NCI-H2081 treated with DMSO at 0.1 percent for 48 hours (cell line): ENCODE measurements at regions not wholly inside any gene's neighbourhood (a gene's known extent, or its start where the extent isn't known, plus 50 kb on each side); places are given as distances from the start of the nearest gene placed in this dataset.
"Not testable (repeated sequence)": the region's sequence is repeated elsewhere in the genome, so short reads cannot be mapped to it uniquely, and the experiment has no call there.

Experiments used
- DNase-seq: peaks from one replicate; lab custom pipeline; 2025; lab: John Stamatoyannopoulos, UW

DNA sequence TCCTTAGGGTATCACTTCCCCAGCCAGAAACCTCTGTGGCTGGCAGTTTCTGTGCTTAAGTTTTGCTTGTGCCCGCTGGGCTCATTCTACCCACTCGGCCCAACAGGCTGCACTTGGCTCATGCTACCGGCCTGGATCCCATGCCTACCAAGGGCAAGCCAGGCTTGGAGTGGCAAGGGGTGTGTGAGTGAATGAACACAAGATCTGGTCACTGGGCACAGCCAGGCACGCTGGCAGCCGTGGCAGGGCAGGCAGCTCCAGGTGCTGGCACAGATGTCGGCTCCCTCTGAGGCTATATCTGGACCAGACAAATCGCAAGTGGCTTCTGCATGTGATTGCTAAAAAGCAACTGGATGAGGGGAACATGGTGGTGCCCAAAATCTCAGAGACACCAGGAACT lies 740.5 kb upstream of the B3GALT2 start:
- no peak for DNase-seq

- DNase-seq, result no peak
Measured at GRCh38 chr1:193919827-193920226, 733.4 kb upstream of the B3GALT2 start.

DNA sequence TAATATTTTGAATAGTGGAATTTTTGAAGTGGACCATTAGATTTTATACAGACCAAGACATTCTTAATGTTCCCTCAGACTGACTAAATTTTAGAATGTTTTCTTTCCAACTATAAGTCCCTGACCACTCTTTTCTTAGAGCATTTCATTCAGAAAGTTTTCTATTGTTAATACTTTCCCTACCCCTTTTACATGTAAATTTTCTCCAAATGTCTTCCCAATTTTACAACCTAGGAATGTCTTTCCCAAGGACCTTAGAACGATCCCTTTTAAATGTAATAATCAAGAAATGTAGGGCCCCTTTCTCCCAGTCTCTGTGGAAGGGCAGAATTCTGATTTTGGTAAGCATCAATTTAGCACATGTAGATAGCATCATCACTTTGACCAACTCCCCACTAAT lies 730.0 kb upstream of the B3GALT2 start:
- DNase-seq, result no peak

DNA sequence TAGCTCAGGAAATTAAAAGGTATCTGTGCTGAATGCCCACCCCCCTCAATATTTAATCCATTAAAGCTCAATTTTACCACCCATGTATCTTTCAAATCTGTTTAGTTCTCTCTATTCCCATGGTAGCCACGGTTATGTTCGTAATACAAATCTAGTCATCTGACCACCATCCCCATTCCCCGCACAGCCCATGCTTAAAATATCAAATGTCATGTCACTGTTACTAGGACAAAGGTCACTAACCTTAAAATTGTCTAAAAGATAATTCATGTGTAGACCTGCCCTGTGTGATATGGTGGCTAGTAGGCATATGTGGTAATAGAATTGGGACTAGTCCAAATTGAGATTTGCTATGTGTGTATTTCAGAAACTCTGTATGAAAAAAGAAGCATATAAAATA lies 728.5 kb upstream of the B3GALT2 start:
- DNase-seq, result no peak

DNA sequence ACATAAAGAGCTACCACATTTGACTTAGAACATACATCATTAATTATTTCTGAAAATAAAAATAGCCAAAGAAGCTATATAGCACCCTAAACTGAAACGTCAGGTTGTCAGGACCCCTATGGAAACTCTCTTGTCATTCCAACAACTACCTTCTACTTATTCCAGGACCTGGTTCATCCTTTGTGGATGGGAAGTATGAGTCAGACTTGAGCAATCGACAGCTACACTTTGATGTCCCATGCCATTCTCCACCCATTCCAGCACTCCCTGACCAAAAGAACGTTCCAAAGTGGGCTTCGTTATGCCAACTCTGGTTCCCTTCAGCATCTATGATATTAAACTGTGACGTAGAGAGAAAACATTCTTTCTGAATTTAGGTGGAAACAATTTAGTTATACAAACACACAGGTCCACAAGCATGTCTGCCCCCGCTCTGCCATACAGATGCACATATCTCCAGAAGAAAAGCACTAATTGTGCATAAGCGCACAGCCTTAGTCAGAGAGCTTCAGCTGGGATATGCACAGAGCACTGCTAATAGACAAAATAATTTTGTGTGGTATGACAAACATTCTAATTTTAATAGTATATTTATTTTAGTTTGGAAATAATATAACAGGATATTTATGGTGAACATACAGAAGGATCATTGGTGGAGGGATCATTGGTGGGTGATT lies 723.1 kb upstream of the B3GALT2 start:
- DNase-seq, result no peak

GRCh38 chr1:193905288-193906085 lies 719.1 kb upstream of the B3GALT2 start:
- no peak for DNase-seq

DNA sequence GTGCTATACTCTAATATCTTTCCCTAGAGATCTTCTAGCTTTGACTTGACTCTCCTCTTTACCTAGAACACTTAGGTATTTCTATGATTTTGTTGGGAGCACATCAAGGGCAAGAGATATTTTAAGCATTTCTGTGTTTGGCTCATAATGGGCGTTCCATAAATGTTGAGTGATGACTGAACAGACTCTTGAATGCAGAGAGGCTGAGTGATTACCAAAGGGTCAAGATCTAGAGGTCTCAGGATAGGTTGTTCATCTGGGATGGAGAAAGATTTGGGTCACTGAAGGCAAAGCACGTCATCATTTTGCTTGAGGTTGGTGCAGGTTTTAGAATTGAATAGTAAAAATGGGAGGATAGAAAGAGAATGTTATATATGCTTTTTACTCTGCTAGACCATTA lies 705.4 kb upstream of the B3GALT2 start:
- DNase-seq, result no peak

- no peak for DNase-seq
Measured at GRCh38 chr1:193890935-193891334, 704.5 kb upstream of the B3GALT2 start.

DNA sequence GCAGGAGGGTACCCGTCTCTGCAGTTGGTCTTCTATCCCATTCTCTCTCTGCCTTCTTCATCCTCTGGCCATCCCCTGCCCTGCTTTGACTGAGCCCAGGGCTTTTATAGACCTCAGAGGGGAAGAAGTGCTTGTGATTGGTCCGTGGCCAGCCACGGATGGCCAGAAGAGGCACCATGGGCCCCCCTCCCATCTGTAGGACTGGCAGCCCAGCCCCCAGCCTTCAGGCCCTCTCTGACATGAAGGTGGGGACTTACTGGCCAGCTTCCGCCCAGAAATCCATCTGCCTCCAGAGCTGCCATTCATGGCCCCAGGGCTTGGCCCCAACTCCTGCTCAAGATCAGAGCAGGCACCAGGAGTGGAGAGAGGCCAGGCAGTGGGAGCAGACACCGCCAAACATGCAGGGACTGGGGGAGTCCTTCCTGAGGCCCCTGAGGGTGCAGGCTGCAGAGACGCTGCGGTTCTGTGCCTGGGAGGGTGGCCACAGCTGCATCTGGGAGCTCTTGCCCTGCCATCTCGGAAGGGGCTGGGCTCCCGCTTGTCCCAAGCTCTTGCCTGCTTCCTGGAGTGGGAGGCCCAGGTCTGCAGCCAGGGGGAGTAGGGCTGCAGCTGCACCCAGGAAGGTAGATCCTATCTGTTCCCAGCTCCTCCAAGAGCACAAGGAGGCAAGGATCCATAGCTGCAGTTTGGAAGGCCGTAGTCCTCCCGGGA lies 698.6 kb upstream of the B3GALT2 start:
- no peak for DNase-seq

DNA sequence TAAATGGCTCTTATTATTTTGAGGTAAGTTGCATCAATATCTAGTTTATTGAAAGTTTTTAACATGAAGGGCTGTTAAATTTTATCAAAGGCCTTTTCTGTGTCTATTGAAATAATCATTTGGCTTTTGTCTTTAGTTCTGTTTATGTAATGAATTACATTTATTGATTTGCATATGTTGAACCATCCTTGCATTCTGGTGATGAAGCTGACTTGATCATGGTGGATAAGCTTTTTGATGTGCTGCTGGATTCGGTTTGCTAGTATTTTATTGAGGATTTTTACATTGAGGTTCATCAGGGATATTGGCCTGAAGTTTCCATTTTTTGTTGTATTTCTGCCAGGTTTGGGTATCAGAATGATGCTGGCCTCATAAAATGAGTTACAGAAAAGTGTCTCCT lies 691.5 kb upstream of the B3GALT2 start:
- not testable (repeated sequence) for DNase-seq

- no peak for DNase-seq
Measured at GRCh38 chr1:193868425-193868824, 682.0 kb upstream of the B3GALT2 start.

GRCh38 chr1:193856261-193856660 lies 669.8 kb upstream of the B3GALT2 start:
- no peak for DNase-seq

GRCh38 chr1:193850745-193851144 lies 664.3 kb upstream of the B3GALT2 start:
- DNase-seq, result peak; percentile 21

DNA sequence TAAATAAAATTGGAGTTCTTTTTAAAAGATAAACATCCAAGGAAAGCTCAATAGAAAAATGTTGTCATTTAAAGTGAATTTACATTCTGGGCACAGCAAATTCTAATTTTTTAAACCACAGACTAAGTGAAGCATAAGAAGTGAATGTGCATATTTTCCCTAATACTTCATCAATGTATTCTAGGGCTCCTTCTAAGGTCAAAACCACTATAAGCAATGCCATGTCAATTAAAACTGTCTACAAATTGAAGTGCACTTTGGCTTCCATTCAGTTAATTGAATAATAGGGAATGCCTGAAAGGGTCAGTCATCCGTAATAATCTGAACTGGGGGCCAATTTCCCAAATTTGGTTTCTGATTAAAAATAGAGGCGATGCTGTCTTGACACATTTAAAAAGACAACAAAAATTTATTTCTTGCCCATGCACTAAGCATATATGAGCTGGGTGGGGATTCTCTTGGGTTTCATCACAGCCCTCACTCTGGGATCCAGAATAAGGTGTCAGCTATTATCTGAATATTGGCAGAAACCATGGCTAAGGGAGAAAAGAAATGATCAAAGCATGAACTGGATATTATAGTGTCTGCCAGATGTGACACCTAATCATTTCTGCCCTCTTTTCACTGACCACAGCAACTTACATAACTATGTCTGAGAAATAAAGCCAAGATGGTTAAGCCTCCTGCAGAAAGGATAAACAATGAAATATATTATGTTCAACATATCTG lies 660.6 kb upstream of the B3GALT2 start:
- DNase-seq, result no peak

DNA sequence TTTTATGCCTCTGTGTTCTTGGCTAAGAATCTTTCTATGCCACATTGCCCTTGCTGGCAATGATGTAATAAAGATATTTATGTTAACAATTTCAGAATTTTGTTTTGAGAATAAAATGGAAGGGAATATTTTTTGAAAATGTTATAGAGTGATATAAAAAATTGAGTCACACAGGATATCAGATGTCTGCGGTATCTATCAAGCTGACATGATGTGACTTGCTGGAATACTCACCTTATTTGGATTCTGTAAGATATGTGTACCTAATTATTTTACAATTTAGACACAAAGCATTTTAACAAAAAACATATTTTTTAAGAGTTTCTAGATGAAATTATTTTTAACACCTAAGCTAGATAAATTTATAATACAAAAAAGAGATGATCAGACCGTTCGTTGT lies 660.0 kb upstream of the B3GALT2 start:
- DNase-seq, result no peak

- DNase-seq, result no peak
Measured at GRCh38 chr1:193841857-193842256, 655.4 kb upstream of the B3GALT2 start.

GRCh38 chr1:193831465-193831864 lies 645.1 kb upstream of the B3GALT2 start:
- DNase-seq, result no peak

DNA sequence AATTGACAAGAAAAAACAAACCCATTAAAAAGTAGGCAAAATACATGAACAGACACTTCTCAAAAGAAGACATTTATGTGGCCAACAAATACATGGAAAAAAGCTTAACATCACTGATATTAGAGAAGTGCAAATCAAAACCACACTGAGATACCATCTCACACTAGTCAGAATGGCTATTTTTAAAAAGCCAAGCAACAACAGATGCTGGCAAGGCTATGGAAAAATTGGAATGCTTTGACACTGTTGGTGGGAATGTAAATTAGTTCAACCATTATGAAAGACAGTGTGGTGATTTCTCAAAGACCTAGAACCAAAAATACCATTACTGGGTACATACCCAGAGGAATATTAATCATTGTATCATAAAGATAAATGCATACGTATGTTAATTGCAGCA lies 641.1 kb upstream of the B3GALT2 start:
- DNase-seq, result no peak

DNA sequence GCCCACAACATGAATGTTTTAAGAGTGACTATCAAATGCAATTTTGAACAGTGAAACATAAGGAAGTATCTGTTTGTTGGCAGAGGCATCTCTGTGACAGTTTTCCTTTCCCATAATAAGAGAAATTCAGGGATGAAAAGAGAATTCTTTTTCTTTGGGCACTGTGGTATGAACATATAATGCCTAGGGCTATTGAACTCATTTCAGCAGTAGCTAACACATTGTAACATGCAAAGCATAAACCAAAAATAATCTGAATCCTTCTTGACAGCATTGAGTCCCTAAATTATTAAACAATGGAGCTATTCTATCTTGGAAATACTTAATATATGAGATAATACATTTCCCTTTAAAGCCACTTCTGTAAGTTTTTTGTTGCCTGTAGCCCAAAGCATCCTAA lies 633.0 kb upstream of the B3GALT2 start:
- DNase-seq, result no peak

GRCh38 chr1:193807208-193807607 lies 620.8 kb upstream of the B3GALT2 start:
- no peak for DNase-seq

DNA sequence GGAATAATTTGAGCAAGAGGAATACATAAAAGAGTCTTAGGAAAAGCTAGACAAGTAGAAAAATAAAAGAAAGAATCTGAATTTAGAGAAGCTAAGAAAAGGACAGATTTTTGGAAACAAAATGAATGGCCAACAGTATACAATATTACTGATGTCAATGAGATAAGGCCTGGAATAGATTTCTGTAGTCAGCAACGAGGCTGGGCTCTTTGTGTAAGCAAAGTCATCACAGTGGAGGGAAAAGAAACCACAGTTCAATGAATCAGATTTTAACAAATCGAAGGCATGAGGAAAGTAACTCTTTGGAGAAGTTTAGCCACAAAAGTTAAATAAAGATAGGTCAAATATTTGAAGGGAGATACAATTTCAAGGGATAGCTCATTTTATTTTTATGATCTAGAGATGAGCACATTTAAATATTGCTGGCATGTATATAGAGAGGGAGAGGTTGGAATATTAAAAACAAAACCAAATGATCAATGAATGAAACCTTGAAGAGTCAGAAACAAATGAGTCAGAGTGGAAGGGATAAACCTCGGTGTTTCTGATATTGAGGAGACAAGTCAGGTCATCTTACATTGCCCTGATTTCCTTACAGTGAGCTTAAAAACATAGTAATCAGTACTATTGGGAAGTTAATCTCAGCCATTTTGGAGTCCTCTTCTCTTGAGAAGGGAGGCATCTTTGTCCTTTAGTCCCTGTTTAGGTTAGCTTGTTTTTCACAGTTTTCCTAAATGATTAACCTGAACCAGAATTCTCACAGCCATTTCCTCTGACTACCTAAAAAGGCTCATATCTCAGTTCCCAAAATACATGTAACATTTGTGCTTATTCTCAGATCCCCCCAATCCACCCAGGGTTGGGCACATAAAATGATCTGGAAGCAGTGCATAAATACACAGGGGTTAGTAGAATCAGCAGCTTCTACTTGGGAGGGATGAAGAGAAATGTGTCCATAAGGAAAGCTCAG lies 620.0 kb upstream of the B3GALT2 start:
- DNase-seq, result no peak
